Type B pancreatic cell (in vitro differentiated cells): ENCODE measurements at regions not wholly inside any gene's neighbourhood (a gene's known extent, or its start where the extent isn't known, plus 50 kb on each side); places are given as distances from the start of the nearest gene placed in this dataset.

ENCODE experiments used
- DNase-seq: peaks from one replicate; pipeline ENCODE4 v3.0.0; 2021; ENCODE audit warnings: mixed read lengths; ENCODE audit not compliant: unreplicated experiment; ENCODE audit errors: extremely low spot score
- H3K27ac Mint-ChIP-seq: 2 replicates; pipeline ENCODE4 v1.8.0; 2021; ENCODE audit warnings: mild to moderate bottlenecking, mixed read lengths
- H3K27me3 Mint-ChIP-seq: 2 replicates; pipeline ENCODE4 v1.8.0; 2021; ENCODE audit warnings: mixed read lengths
- H3K36me3 Mint-ChIP-seq: 2 replicates; pipeline ENCODE4 v1.8.0; 2021; ENCODE audit warnings: mixed read lengths
- H3K4me1 Mint-ChIP-seq: one replicate; pipeline ENCODE4 v1.8.0; 2021; ENCODE audit warnings: mixed read lengths; ENCODE audit not compliant: unreplicated experiment
- H3K4me3 Mint-ChIP-seq: 2 replicates; pipeline ENCODE4 v1.8.0; 2021; ENCODE audit warnings: mild to moderate bottlenecking, mixed read lengths
- H3K9me3 Mint-ChIP-seq: 2 replicates; pipeline ENCODE4 v1.8.0; 2021; ENCODE audit warnings: mixed read lengths
- CTCF ChIP-seq: fragments of 200-600 bp; sonication (generic); conservative IDR thresholded peaks from 2 replicates; pipeline ENCODE4 v1.5.0; 2021; ENCODE audit warnings: antibody characterized with exemption, mild to moderate bottlenecking

- TF ChIP-seq CTCF = no peak
- Mint-ChIP-seq H3K4me1 (peaks cover 23% of the 10 kb centered on the region), H3K9me3 (peaks cover 5% of the 10 kb centered on the region), H3K27ac (no peak overlapping the region), H3K27me3 (peaks cover 4% of the 10 kb centered on the region), H3K4me3 (no peak overlapping the region), H3K36me3 (no peaks in the 10 kb centered on the region)
- DNase-seq = no peak
Observed at GRCh38 chr16:85344502-85345128, 232.3 kb upstream of the CIBAR2 start.

GRCh38 chr16:85345129-85345639, 232.9 kb upstream of the CIBAR2 start:
- no peak overlapping the region for H3K4me3 Mint-ChIP-seq

GRCh38 chr16:85346404-85347212, 234.3 kb upstream of the CIBAR2 start:
- H3K4me1 Mint-ChIP-seq = peaks cover 39% of the 10 kb centered on the region

More at GRCh38 chr16:85345129-85345639, 232.9 kb upstream of the CIBAR2 start:
- no peak overlapping the region for H3K27ac Mint-ChIP-seq
- peaks cover 26% of the 10 kb centered on the region for H3K4me1 Mint-ChIP-seq
- no peak for DNase-seq
- peaks cover 4% of the 10 kb centered on the region for H3K27me3 Mint-ChIP-seq
- no peaks in the 10 kb centered on the region for H3K36me3 Mint-ChIP-seq
- TF ChIP-seq CTCF = no peak
- H3K9me3 Mint-ChIP-seq = peaks cover 5% of the 10 kb centered on the region

GRCh38 chr16:85347213-85347591, 234.9 kb upstream of the CIBAR2 start:
- peaks cover 5% of the 10 kb centered on the region for H3K9me3 Mint-ChIP-seq
- peak; percentile 50 for TF ChIP-seq CTCF
- peaks cover 4% of the 10 kb centered on the region for H3K36me3 Mint-ChIP-seq
- H3K27me3 Mint-ChIP-seq = peaks cover 4% of the 10 kb centered on the region
- no peak overlapping the region for H3K4me3 Mint-ChIP-seq
- peaks cover 39% of the 10 kb centered on the region for H3K4me1 Mint-ChIP-seq
- DNase-seq = no peak
- no peak overlapping the region for H3K27ac Mint-ChIP-seq

More at GRCh38 chr16:85346404-85347212, 234.3 kb upstream of the CIBAR2 start:
- Mint-ChIP-seq H3K36me3 (peaks cover 4% of the 10 kb centered on the region), H3K9me3 (peaks cover 5% of the 10 kb centered on the region), H3K4me3 (no peak overlapping the region), H3K27ac (no peak overlapping the region), H3K27me3 (peaks cover 4% of the 10 kb centered on the region)
- no peak for TF ChIP-seq CTCF
- no peak for DNase-seq

- H3K27ac Mint-ChIP-seq = no peak overlapping the region
Observed at GRCh38 chr16:85348065-85348840, 236.0 kb upstream of the CIBAR2 start.

More at GRCh38 chr16:85348065-85348840, 236.0 kb upstream of the CIBAR2 start:
- peaks cover 38% of the 10 kb centered on the region for H3K4me1 Mint-ChIP-seq
- no peak for DNase-seq
- no peaks in the 10 kb centered on the region for H3K27me3 Mint-ChIP-seq
- no peak for TF ChIP-seq CTCF
- peaks cover 5% of the 10 kb centered on the region for H3K9me3 Mint-ChIP-seq
- peaks cover 7% of the 10 kb centered on the region for H3K36me3 Mint-ChIP-seq
- H3K4me3 Mint-ChIP-seq = no peak overlapping the region
